BLaER1 (cell line): ENCODE measurements at regions not wholly inside any gene's neighbourhood (a gene's known extent, or its start where the extent isn't known, plus 50 kb on each side); places are given as distances from the start of the nearest gene placed in this dataset.
"Not testable (repeated sequence)": the region's sequence is repeated elsewhere in the genome, so short reads cannot be mapped to it uniquely, and the experiment has no call there.

Source experiments
- H3K27ac ChIP-seq: shearing (Covaris generic); formaldehyde crosslinking; 2 replicates; pipeline ENCODE4 v1.8.1; 2022
- H3K27me3 ChIP-seq: shearing (Covaris generic); formaldehyde crosslinking; 2 replicates; pipeline ENCODE4 v1.8.1; 2022
- H3K36me3 ChIP-seq: shearing (Covaris generic); formaldehyde crosslinking; 2 replicates; pipeline ENCODE4 v1.8.1; 2022
- H3K4me1 ChIP-seq: shearing (Covaris generic); formaldehyde crosslinking; 2 replicates; pipeline ENCODE4 v1.8.1; 2022
- H3K4me2 ChIP-seq: shearing (Covaris generic); formaldehyde crosslinking; 2 replicates; pipeline ENCODE4 v1.8.1; 2022
- H3K4me3 ChIP-seq: shearing (Covaris generic); formaldehyde crosslinking; 2 replicates; pipeline ENCODE4 v1.8.1; 2022
- H3K9ac ChIP-seq: shearing (Covaris generic); formaldehyde crosslinking; 2 replicates; pipeline ENCODE4 v1.8.1; 2022
- H3K9me3 ChIP-seq: shearing (Covaris generic); formaldehyde crosslinking; 2 replicates; pipeline ENCODE4 v1.8.1; 2022
- H4K20me1 ChIP-seq: shearing (Covaris generic); formaldehyde crosslinking; 2 replicates; pipeline ENCODE4 v1.8.1; 2022
- Cebpa-rat ChIP-seq: shearing (Covaris generic); IDR thresholded peaks from 2 replicates; pipeline ENCODE4 v1.8.1; 2022

DNA sequence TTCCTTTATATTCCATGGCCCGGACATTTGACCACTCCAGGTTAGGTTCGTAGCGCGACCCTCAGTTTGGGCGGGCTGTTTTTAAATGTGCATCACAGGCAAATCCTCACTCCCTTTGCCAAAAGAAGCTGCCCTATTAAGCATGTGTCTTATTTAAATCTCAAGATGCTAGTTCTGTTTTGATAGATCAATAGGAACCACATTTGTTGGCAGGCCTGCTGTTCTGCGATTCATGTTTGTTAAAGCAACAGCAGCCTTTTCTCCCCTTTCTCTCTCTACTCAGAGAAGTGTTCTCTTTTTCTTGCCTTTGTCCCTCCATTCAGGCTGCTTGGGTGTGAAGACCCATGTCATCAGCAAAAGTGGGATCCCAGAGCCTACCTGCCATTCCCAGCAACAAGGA is 212.0 kb upstream of the SSTR4 start:
- H3K4me2 ChIP-seq = no peak overlapping the region
- no peak for TF ChIP-seq Cebpa-rat
- H3K9ac ChIP-seq = no peak overlapping the region
- H3K27me3 ChIP-seq = no peaks in the 10 kb centered on the region
- H3K9me3 ChIP-seq = no peaks in the 10 kb centered on the region
- H3K36me3 ChIP-seq = no peaks in the 10 kb centered on the region
- no peaks in the 10 kb centered on the region for H3K4me1 ChIP-seq
- H3K4me3 ChIP-seq = no peak overlapping the region
- no peak overlapping the region for H3K27ac ChIP-seq
- no peaks in the 10 kb centered on the region for H4K20me1 ChIP-seq

DNA sequence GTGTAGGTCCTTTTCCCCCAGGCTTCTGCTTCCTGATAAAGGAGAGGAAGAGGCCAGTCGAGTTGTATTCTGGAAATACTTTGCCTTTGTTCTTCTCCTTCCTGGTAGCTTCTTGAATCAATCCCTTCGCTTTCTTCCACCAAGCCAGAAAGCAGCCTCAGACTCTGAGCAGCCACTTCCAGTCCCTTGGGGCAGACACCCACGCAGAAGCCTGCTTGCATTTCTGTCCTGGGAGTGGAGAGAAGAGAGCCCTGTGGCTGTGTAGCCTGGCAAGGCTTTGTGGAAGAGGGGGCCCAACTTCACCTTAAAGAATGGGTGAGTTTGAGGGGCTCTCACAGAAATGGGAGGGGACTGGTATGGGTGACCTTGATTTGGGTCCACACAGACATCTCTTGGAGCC is 211.0 kb upstream of the SSTR4 start:
- Histone ChIP-seq H3K4me3 (no peak overlapping the region), H4K20me1 (no peaks in the 10 kb centered on the region), H3K27ac (no peak overlapping the region), H3K9ac (no peak overlapping the region), H3K4me1 (no peaks in the 10 kb centered on the region), H3K27me3 (no peaks in the 10 kb centered on the region), H3K4me2 (no peak overlapping the region), H3K9me3 (no peaks in the 10 kb centered on the region), H3K36me3 (no peaks in the 10 kb centered on the region)
- TF ChIP-seq Cebpa-rat = no peak

DNA sequence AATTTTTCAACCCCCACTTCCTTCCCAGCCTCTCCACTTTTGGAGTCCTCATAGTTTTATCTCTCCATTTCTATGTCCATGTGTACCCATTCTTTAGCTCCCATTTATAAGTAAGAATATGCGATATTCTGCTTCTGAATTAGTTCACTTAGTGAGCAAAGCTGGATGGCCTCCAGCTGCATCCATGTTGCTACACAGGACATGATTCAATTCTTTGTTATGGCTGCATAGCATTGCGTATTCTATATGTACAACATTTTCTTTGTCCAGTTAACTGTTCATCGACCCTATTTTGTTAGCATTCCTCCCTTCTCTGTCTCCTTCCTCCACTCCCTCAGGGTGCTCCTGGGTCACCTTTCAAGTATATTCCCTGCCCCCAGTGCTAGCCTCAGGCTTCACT is 210.0 kb upstream of the SSTR4 start:
- no peaks in the 10 kb centered on the region for H3K4me1 ChIP-seq
- no peaks in the 10 kb centered on the region for H4K20me1 ChIP-seq
- no peak overlapping the region for H3K4me3 ChIP-seq
- H3K9ac ChIP-seq = no peak overlapping the region
- H3K27ac ChIP-seq = no peak overlapping the region
- H3K27me3 ChIP-seq = no peaks in the 10 kb centered on the region
- no peak for TF ChIP-seq Cebpa-rat
- no peak overlapping the region for H3K4me2 ChIP-seq
- H3K9me3 ChIP-seq = no peaks in the 10 kb centered on the region
- no peaks in the 10 kb centered on the region for H3K36me3 ChIP-seq

DNA sequence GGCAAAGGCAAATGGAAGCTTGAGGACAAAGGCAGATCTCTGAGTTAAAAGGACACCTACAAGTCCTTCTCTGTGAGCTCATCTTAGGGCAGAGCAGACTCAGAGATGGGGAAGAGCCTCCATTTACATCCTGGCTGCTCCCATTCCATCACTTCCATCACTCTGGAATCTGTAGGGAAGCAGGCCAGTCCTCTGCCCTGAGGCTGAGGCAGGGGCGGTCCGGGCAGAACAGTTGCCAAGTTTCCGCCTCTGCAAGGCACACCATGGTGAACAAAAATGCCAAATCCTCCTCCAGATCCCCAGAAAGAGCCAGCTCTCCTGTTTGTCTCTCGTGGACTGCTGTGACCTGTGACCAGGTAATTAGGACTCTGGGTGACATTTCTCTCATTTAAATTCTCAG is 209.6 kb upstream of the SSTR4 start:
- no peaks in the 10 kb centered on the region for H3K27me3 ChIP-seq
- H4K20me1 ChIP-seq = no peaks in the 10 kb centered on the region
- no peak overlapping the region for H3K27ac ChIP-seq

DNA sequence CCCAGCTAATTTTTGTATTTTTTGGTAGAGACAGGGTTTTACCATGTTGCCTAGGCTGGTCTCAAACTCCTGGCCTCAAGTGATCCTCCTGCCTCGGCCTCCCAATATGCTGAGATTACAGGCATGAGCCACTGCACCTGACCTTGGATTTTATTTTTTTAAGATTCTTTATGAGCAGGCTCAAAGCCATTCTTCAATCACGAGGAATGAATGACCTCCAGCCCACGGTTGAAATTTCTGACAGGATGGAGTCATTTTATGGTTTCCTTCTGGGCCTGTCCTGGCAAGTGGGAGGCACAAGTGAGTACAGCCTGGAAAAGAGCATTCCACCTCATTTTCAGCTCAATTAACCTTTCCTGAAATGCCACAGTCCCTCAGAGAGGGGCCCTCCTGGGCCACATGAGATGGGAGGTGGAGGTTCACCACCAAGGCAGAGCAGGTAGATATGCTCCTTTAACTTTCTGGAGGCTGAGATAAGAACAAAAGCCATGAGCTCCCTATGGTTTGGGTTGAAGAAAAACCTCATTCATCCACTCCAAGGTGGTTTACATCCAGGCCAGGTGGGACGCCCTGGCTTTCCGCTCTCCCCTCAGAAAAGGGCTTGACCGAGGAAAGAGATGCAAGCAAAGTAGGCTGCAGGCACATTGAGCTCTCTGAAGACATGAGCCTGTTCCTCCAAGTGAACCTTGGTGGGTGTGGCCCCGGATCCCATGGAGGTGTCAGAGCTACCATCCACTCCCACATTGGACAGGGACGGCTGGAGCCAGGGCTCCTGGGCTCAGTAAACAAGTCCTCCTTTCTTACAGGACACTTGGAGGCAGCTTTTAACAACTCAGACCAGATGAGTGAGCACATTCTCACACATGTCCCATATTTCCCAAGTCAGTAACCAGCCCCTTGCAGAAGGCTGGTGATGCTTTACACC is 208.5 kb upstream of the SSTR4 start:
- no peak overlapping the region for H3K27ac ChIP-seq
- H3K4me1 ChIP-seq = no peaks in the 10 kb centered on the region
- no peaks in the 10 kb centered on the region for H4K20me1 ChIP-seq
- H3K9me3 ChIP-seq = no peaks in the 10 kb centered on the region
- no peaks in the 10 kb centered on the region for H3K27me3 ChIP-seq
- no peak overlapping the region for H3K4me3 ChIP-seq
- H3K9ac ChIP-seq = no peak overlapping the region
- no peaks in the 10 kb centered on the region for H3K36me3 ChIP-seq
- no peak for TF ChIP-seq Cebpa-rat
- no peak overlapping the region for H3K4me2 ChIP-seq

More for the DNA sequence above, 209.6 kb upstream of the SSTR4 start:
- Histone ChIP-seq H3K4me1 (no peaks in the 10 kb centered on the region), H3K36me3 (no peaks in the 10 kb centered on the region), H3K9ac (no peak overlapping the region), H3K4me2 (no peak overlapping the region), H3K9me3 (no peaks in the 10 kb centered on the region), H3K4me3 (no peak overlapping the region)
- TF ChIP-seq Cebpa-rat = no peak

DNA sequence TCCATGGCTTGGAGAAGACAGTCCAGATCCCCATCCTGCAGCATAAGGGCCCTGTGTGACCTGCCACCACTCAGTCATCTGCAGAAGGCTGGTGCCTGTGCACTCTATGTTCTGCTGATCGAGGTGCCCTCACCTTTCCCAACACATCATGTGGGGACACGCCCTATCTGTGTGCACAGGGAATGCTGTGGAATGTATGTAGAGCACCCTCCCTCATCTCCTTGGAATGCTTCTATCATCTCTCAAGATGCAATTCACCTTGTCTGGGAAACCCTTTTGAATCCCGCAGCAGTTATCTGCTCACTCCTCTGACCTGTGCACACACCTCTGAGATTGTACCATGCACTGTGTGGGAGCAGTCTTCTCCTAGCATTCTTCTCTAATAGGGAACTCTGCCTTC is 207.2 kb upstream of the SSTR4 start:
- no peak overlapping the region for H3K4me2 ChIP-seq
- H3K4me1 ChIP-seq = no peaks in the 10 kb centered on the region
- no peaks in the 10 kb centered on the region for H4K20me1 ChIP-seq
- no peak for TF ChIP-seq Cebpa-rat
- no peaks in the 10 kb centered on the region for H3K9me3 ChIP-seq
- H3K27me3 ChIP-seq = no peaks in the 10 kb centered on the region
- no peaks in the 10 kb centered on the region for H3K36me3 ChIP-seq
- no peak overlapping the region for H3K4me3 ChIP-seq
- H3K9ac ChIP-seq = no peak overlapping the region
- no peak overlapping the region for H3K27ac ChIP-seq

DNA sequence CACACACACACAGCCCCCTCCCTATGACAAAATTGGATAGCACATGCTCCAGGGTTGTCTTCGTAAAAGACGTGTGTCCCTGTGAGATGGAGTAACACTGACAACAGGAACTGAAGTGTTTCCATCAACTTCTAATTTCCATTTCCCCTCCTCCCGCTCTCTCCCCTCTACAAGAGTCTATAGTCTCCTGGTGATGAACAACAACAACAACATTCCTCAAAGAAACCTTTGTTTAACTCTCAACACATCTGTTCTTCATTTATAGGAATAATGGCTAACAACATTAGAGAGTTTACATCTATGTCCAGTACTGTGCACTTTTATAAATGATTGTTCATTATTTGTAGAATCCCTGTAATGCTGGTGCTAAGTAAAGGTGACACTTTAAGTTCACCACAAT is 205.8 kb upstream of the SSTR4 start:
- H4K20me1 ChIP-seq = no peaks in the 10 kb centered on the region
- H3K27me3 ChIP-seq = no peaks in the 10 kb centered on the region
- H3K4me2 ChIP-seq = no peak overlapping the region
- H3K9ac ChIP-seq = no peak overlapping the region
- no peak for TF ChIP-seq Cebpa-rat
- H3K4me3 ChIP-seq = no peak overlapping the region
- no peaks in the 10 kb centered on the region for H3K36me3 ChIP-seq
- no peaks in the 10 kb centered on the region for H3K9me3 ChIP-seq
- H3K27ac ChIP-seq = no peak overlapping the region
- no peaks in the 10 kb centered on the region for H3K4me1 ChIP-seq

DNA sequence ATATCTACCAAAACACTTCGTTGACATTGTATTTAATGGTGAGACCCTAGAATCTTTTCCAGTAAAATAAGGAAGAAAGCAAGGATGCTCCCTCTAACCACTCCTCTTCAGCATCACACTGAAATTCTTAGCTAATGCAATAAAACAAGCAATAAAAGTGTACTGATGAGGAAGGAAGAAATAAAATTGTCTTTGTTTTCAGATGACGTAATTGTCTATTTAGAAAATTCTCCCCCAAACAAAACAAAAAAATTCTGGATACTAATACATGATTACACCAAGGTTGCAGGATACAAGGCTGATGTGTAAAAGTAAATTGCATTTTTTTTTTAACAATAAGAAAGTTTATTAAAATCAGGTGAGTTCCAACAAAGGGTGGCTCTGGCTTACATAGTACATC is 205.0 kb upstream of the SSTR4 start:
- Histone ChIP-seq H3K36me3 (no peaks in the 10 kb centered on the region), H3K9me3 (no peaks in the 10 kb centered on the region), H3K4me3 (no peak overlapping the region), H3K27me3 (no peaks in the 10 kb centered on the region), H3K9ac (no peak overlapping the region), H4K20me1 (no peaks in the 10 kb centered on the region), H3K4me2 (no peak overlapping the region), H3K4me1 (no peaks in the 10 kb centered on the region), H3K27ac (no peak overlapping the region)
- TF ChIP-seq Cebpa-rat = no peak

DNA sequence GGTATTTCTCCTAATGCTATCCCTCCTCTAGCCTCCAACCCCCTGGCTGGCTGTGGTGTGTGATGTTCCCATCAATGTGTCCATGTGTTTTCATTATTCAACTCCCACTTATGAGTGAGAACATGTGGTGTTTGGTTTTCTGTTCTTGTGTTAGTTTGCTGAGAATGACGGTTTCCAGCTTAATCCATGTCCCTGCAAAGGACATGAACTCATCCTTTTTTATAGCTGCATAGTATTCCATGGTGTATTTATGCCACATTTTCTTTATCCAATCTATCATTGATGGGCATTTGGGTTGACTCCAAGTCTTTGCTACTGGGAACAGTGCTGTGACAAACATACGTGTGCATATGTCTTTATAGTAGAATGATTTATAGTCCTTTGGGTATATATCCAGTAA is 204.4 kb upstream of the SSTR4 start:
- not testable (repeated sequence) for H3K27me3 ChIP-seq, H3K4me1 ChIP-seq, H3K9ac ChIP-seq, H3K4me3 ChIP-seq, H4K20me1 ChIP-seq, H3K27ac ChIP-seq, H3K36me3 ChIP-seq, H3K4me2 ChIP-seq, H3K9me3 ChIP-seq

DNA sequence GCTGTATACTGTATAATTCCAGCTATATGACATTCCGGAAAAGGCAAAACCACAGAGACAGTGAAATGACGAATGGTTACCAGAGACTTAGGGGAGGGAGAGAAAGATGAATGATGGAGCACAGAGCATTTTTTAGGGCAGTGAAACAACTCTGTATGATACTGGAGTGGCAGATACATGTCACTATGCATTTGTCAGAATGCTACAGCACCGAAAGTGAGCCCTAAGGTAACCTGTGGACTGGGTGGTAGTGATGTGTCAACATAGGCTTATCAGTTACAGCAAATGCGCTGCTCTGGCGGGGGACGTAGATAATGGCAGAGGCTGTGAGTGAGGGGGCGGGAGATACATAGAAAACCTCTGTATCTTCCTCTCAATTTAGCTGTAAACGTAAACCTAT is 201.3 kb upstream of the SSTR4 start:
- no peaks in the 10 kb centered on the region for H4K20me1 ChIP-seq
- no peaks in the 10 kb centered on the region for H3K36me3 ChIP-seq
- H3K9ac ChIP-seq = no peak overlapping the region
- H3K27ac ChIP-seq = no peak overlapping the region
- no peak overlapping the region for H3K4me2 ChIP-seq
- no peaks in the 10 kb centered on the region for H3K9me3 ChIP-seq
- no peak overlapping the region for H3K4me3 ChIP-seq
- no peaks in the 10 kb centered on the region for H3K4me1 ChIP-seq
- no peak for TF ChIP-seq Cebpa-rat
- H3K27me3 ChIP-seq = no peaks in the 10 kb centered on the region
